HCT116 (cell line): ENCODE measurements at regions not wholly inside any gene's neighbourhood (a gene's known extent, or its start where the extent isn't known, plus 50 kb on each side); places are given as distances from the start of the nearest gene placed in this dataset.

Experiments
- ATAC-seq: fragments of 200-7000 bp; cut with Tn5 transposase; 2 replicates; pipeline ENCODE4 v1.9.1; 2020; ENCODE audit warnings: mild to moderate bottlenecking, moderate library complexity
- BruUV-seq: library from RNA; stranded (reverse); fragments of 400-500 nt; replicated peaks from 2 replicates; lab custom pipeline; 2021; lab: Mats Ljungman, UMichigan
- CTCF ChIA-PET: fragments of 300-600 bp; sonication (Branson Sonifier 250); formaldehyde crosslinking; loops from one replicate; lab custom pipeline; 2021; ENCODE audit warnings: antibody characterized with exemption; lab: Charles Lee
- POLR2A ChIA-PET: fragments of 300-600, 350-600 bp; sonication (Branson Sonifier 250); formaldehyde crosslinking; loops from one replicate; lab custom pipeline; 2021; ENCODE audit warnings: antibody characterized with exemption; lab: Charles Lee
- RAD21 ChIA-PET, 2 experiments: fragments of 300-600 bp; sonication (Branson Sonifier 250); formaldehyde crosslinking; loops; one replicate each; lab custom pipeline; 2023; ENCODE audit warnings: low total read pairs in 2 of 2; ENCODE audit not compliant: uncharacterized antibody in 2 of 2, unreplicated experiment in 2 of 2, low non-redundant PET in 1 of 2; lab: Charles Lee
- DNase-seq: peaks from one replicate; pipeline ENCODE4 v3.0.0-alpha.2; 2010; ENCODE audit warnings: low read depth, low spot score
- H2AFZ ChIP-seq: fragments of 200-600 bp; shearing (Covaris generic), sonication (generic); 2 replicates; pipeline ENCODE4 v1.6.1; 2017; ENCODE audit warnings: low read depth, mixed run types, mixed read lengths, antibody characterized with exemption, low read length; ENCODE audit not compliant: poor library complexity, severe bottlenecking
- H3K27ac ChIP-seq: 2 replicates; pipeline ENCODE4 v1.5.1; 2012; ENCODE audit warnings: low read depth, low read length
- H3K27me3 ChIP-seq: fragments of 200-600 bp; sonication (generic); 2 replicates; pipeline ENCODE4 v1.6.1; 2016; ENCODE audit warnings: mixed run types, low read length, mixed read lengths; ENCODE audit not compliant: insufficient read depth
- H3K36me3 ChIP-seq, 2 experiments: fragments of 200-500 bp in 1 of 2; fragments of 200-600 bp in 1 of 2; sonication (Bioruptor generic) in 1 of 2; sonication (generic) in 1 of 2; 2 replicates each; pipeline versions ENCODE4 v1.5.1 to v1.6.1; 2014 to 2016; ENCODE audit warnings: low read length in 2 of 2, inconsistent platforms in 1 of 2, mixed read lengths in 1 of 2, mixed run types in 1 of 2; ENCODE audit not compliant: insufficient read depth in 2 of 2, control insufficient read depth in 1 of 2
- H3K4me1 ChIP-seq, 2 experiments: fragments of 200-600 bp in 1 of 2; sonication (generic) in 1 of 2; 2 replicates each; pipeline versions ENCODE4 v1.5.1 to v1.6.1; 2012 to 2017; ENCODE audit warnings: low read length in 2 of 2, inconsistent platforms in 1 of 2, mild to moderate bottlenecking in 1 of 2, mixed read lengths in 1 of 2, mixed run types in 1 of 2, moderate library complexity in 1 of 2; ENCODE audit not compliant: insufficient read depth in 2 of 2, control insufficient read depth in 1 of 2
- H3K4me2 ChIP-seq: fragments of 200-600 bp; sonication (generic); 2 replicates; pipeline ENCODE4 v1.6.1; 2017; ENCODE audit warnings: mixed run types, low read length, mixed read lengths
- H3K4me3 ChIP-seq, 2 experiments: fragments of 200-600 bp in 1 of 2; sonication (generic) in 1 of 2; replicated peaks in 1 of 2; 2 replicates each; pipeline ENCODE4 v1.5.1; 2011 to 2016; ENCODE audit warnings: low read length in 2 of 2, control low read depth in 1 of 2, low read depth in 1 of 2, mild to moderate bottlenecking in 1 of 2, mixed read lengths in 1 of 2, mixed run types in 1 of 2
- H3K79me2 ChIP-seq: fragments of 200-600 bp; sonication (generic); 2 replicates; pipeline ENCODE4 v1.6.1; 2017; ENCODE audit warnings: mild to moderate bottlenecking, mixed run types, low read length, moderate library complexity, mixed read lengths; ENCODE audit not compliant: insufficient read depth
- H3K9ac ChIP-seq: fragments of 200-600 bp; sonication (generic); 2 replicates; pipeline ENCODE4 v1.6.1; 2016; ENCODE audit warnings: low read length, mixed read lengths
- H3K9me2 ChIP-seq: fragments of 200-600 bp; sonication (generic), shearing (Covaris generic); 2 replicates; pipeline ENCODE4 v1.6.1; 2017; ENCODE audit warnings: mixed run types, mild to moderate bottlenecking, moderate library complexity; ENCODE audit not compliant: insufficient read depth
- H3K9me3 ChIP-seq, 2 experiments: fragments of 200-500 bp in 1 of 2; fragments of 200-600 bp in 1 of 2; sonication (Bioruptor generic) in 1 of 2; sonication (generic) in 1 of 2; 2 replicates each; pipeline ENCODE4 v1.6.1; 2014 to 2017; ENCODE audit warnings: low read length in 2 of 2, mixed read lengths in 2 of 2, inconsistent platforms in 1 of 2, low read depth in 1 of 2, mild to moderate bottlenecking in 1 of 2, mixed run types in 1 of 2, moderate library complexity in 1 of 2; ENCODE audit not compliant: control insufficient read depth in 1 of 2, insufficient read depth in 1 of 2
- H4K20me1 ChIP-seq: fragments of 200-600 bp; sonication (generic), shearing (Covaris generic); 2 replicates; pipeline ENCODE4 v1.6.1; 2017; ENCODE audit warnings: mixed run types, mild to moderate bottlenecking, moderate library complexity; ENCODE audit not compliant: insufficient read depth
- ATF3 ChIP-seq: IDR thresholded peaks from 2 replicates; pipeline ENCODE4 v1.6.1; 2012
- CBX3 ChIP-seq: IDR thresholded peaks from 2 replicates; pipeline ENCODE4 v1.6.1; 2012; ENCODE audit warnings: low read depth
- CEBPB ChIP-seq: IDR thresholded peaks from 2 replicates; pipeline ENCODE4 v1.6.1; 2012; ENCODE audit warnings: low read depth
- ELF1 ChIP-seq: IDR thresholded peaks from 2 replicates; pipeline ENCODE4 v1.6.1; 2012; ENCODE audit warnings: low read depth, borderline replicate concordance
- EZH2 ChIP-seq: fragments of 200-600 bp; sonication (generic); IDR thresholded peaks from 2 replicates; pipeline ENCODE4 v1.6.1; 2017; ENCODE audit warnings: antibody characterized with exemption, mixed run types
- EZH2phosphoT487 ChIP-seq: fragments of 200-600 bp; IDR thresholded peaks from 2 replicates; pipeline ENCODE4 v1.6.1; 2018; ENCODE audit warnings: antibody characterized with exemption, borderline replicate concordance
- POLR2A ChIP-seq: IDR thresholded peaks from 2 replicates; pipeline ENCODE4 v1.7.0; 2011; ENCODE audit warnings: borderline replicate concordance; ENCODE audit not compliant: insufficient read depth, insufficient read length; ENCODE audit errors: extremely low read depth
- REST ChIP-seq: IDR thresholded peaks from 2 replicates; pipeline ENCODE4 v1.6.1; 2012; ENCODE audit warnings: low read depth
- SIN3A ChIP-seq: IDR thresholded peaks from 2 replicates; pipeline ENCODE4 v1.6.1; 2012; ENCODE audit warnings: low read depth
- SRF ChIP-seq: IDR thresholded peaks from 2 replicates; pipeline ENCODE4 v1.6.1; 2012; ENCODE audit warnings: low read depth
- ZNF274 ChIP-seq: fragments of 200-500 bp; sonication (Bioruptor generic); IDR thresholded peaks from 2 replicates; pipeline ENCODE4 v1.6.1; 2014; ENCODE audit warnings: mild to moderate bottlenecking, low read depth, low read length, inconsistent platforms
- intact Hi-C: fragments of 100-400 bp; cut with micrococcal nuclease; formaldehyde crosslinking; loops from 2 replicates; pipeline ENCODE4 v1.10.0; 2022

DNA sequence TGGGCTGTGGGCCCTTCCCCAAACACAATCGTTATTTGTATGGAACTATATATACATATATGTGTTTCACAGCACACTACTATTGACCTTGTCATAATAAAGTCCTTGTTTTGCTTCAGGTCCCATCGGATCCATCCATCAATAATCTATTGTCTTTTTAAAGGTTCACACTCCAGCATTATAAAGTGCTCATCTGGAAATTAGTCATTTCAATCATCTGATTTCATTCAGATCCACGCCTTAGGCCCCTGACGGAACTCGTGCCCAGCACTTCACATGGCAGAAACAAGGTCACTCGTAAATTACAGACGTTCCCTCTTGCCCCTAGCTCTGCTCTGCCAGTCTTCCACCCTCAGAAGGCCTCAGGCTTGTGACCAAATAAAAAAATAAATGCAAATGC, 133.1 kb upstream of the PPP2R2D start:
- ChIA-PET POLR2A (no interaction called here), CTCF (no interaction called here), RAD21 (no interaction called here)
- no peaks in the 10 kb centered on the region for H3K79me2 ChIP-seq
- no peaks in the 10 kb centered on the region for H4K20me1 ChIP-seq
- H3K4me3 ChIP-seq = no peak overlapping the region
- no peaks in the 10 kb centered on the region for H3K9me3 ChIP-seq
- intact Hi-C loops = no loop called here
- H3K9me2 ChIP-seq = no peaks in the 10 kb centered on the region
- no peak overlapping the region for H3K4me2 ChIP-seq
- BruUV-seq = no TSS peak
- no peak for ATAC-seq
- DNase-seq = no peak
- no peaks in the 10 kb centered on the region for H3K4me1 ChIP-seq
- no peak overlapping the region for H3K27ac ChIP-seq
- no peak overlapping the region for H3K9ac ChIP-seq
- H2AFZ ChIP-seq = no peak overlapping the region
- no peaks in the 10 kb centered on the region for H3K27me3 ChIP-seq
- TF ChIP-seq ELF1 = no peak
- TF ChIP-seq REST = no peak
- no peak for TF ChIP-seq EZH2phosphoT487
- TF ChIP-seq CBX3 = no peak
- no peak for TF ChIP-seq ZNF274
- no peak for TF ChIP-seq SRF
- TF ChIP-seq SIN3A = no peak
- no peak for TF ChIP-seq CEBPB
- no peak for TF ChIP-seq EZH2
- TF ChIP-seq ATF3 = no peak
- no peak for TF ChIP-seq POLR2A
- H3K36me3 ChIP-seq = no peaks in the 10 kb centered on the region
